GM12875 (cell line): ENCODE measurements at regions not wholly inside any gene's neighbourhood (a gene's known extent, or its start where the extent isn't known, plus 50 kb on each side); places are given as distances from the start of the nearest gene placed in this dataset.

Experiments
- H3K4me3 ChIP-seq: one replicate; pipeline ENCODE4 v1.5.1; 2011; ENCODE audit warnings: low read depth, low read length, control low read depth
- TF ChIP-seq, protein P1 (sequence below): IDR thresholded peaks from 2 replicates; pipeline ENCODE4 v1.5.1; 2011; ENCODE audit warnings: low read depth, mild to moderate bottlenecking, control low read depth, inconsistent platforms, low read length, moderate library complexity, borderline replicate concordance; ENCODE audit not compliant: insufficient read depth

DNA sequence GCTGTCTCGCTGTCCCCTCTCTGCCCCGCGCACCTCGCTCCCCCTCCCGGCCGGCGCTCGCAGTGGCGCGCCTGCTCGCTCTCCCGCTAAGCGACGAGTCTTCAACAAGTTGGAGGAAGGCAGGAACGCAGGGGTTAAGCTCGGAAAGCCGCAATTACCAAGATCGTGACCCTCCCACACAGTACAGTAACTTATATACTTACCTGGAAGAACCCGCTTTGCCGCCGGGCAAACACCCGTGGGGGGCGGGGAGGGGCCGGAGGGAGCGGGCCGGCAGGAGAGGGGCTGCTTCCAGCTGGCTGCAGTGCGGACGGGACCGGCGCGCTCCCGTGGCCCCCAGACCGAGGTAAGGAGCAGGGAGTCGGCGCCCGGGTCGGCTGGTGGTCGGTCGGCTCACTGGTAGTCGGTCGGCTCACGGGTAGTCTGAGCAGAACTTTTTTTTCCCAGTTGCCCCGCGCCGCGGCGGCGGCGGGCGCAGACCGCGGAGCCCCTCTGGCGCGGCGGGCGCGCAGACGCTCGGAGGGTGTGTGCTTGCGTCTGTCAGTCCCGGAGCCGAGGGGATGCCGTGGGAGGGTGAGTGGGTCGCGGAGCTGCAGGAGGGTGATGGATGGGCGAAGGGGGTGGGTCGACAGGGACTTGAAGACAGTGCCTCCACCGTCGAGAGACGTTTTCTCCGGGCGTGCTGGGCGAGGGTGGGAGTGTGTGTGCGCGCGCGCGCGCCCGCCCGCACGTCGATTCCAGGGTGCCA is 101.2 kb upstream of the HSD17B12 start:
- TF ChIP-seq, protein P1, sequence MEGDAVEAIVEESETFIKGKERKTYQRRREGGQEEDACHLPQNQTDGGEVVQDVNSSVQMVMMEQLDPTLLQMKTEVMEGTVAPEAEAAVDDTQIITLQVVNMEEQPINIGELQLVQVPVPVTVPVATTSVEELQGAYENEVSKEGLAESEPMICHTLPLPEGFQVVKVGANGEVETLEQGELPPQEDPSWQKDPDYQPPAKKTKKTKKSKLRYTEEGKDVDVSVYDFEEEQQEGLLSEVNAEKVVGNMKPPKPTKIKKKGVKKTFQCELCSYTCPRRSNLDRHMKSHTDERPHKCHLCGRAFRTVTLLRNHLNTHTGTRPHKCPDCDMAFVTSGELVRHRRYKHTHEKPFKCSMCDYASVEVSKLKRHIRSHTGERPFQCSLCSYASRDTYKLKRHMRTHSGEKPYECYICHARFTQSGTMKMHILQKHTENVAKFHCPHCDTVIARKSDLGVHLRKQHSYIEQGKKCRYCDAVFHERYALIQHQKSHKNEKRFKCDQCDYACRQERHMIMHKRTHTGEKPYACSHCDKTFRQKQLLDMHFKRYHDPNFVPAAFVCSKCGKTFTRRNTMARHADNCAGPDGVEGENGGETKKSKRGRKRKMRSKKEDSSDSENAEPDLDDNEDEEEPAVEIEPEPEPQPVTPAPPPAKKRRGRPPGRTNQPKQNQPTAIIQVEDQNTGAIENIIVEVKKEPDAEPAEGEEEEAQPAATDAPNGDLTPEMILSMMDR = peak; percentile 67
- H3K4me3 ChIP-seq = peak overlapping the region; percentile 38

DNA sequence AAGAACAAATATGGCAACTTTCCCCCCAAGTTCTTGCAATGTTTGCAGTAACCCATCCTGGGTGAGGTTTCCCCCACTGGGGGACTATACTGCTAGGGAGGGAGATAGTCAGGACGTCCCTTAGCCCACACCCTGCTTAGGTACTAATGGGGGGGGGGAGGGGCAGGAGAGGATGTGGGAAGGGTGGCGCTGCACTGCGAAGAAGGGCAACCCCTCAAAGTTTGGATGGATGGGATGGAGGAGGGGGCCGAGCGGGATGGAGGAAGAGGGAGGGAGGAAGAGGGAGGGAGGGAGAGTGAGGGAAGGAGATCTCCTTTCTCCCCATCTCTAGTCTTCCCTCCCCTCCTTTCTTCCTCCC is 100.6 kb upstream of the HSD17B12 start:
- H3K4me3 ChIP-seq = no peak overlapping the region
- TF ChIP-seq, protein P1 = no peak

- H3K4me3 ChIP-seq = no peak overlapping the region
- TF ChIP-seq, protein P1 = no peak
Measured at GRCh38 chr11:43580735-43581369, 99.7 kb upstream of the HSD17B12 start.

GRCh38 chr11:43581370-43582023 is 99.0 kb upstream of the HSD17B12 start:
- H3K4me3 ChIP-seq = no peak overlapping the region
- TF ChIP-seq, protein P1 = no peak

DNA sequence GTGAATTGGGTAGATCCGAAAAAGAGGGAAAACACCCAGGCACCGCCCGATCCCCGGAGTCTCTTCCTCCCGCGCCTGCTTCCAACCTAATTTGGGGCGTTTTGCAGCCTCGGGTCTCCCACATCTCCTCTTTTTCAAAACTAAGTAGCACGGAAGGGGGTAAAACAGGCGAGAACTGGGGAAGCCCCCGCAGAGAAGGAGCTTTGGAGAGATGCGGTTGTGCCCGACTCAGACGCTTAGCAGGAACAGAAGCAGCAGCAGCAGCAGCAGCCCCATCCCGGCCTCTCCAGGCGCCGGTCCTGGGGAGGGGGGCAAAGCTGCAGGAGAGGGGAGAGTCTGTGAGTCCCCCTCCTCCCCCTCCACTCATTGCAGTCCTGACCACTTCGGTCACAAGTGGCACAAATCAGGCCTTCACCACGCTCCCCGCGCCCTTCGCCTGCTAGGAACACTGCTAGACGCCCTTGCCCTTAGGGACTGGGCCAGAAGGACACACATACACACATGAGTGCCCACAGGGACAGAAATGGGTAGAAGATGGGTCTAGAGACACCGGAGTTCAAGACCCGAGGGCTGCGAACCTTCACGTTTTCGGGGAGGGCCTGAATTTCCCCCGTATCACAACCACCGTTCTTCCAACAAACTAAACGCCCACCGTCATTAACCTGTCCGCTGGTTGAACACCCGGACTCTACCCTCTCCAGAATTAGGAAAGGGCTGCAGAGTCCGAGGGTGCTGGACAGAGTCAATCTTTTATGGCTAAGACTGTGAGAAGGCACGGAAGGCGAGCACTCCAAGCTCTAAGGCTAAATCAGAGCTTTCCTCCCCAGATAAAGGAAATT is 98.3 kb upstream of the HSD17B12 start:
- TF ChIP-seq, protein P1 = no peak
- H3K4me3 ChIP-seq = no peak overlapping the region

GRCh38 chr11:43582863-43583462 is 97.6 kb upstream of the HSD17B12 start:
- no peak overlapping the region for H3K4me3 ChIP-seq
- TF ChIP-seq, protein P1 = no peak
